Right lobe of liver (tissue), 6 donors: ENCODE measurements at regions not wholly inside any gene's neighbourhood (a gene's known extent, or its start where the extent isn't known, plus 50 kb on each side); places are given as distances from the start of the nearest gene placed in this dataset.

ENCODE experiments used
- ATAC-seq, 4 donors: fragments of 200-7000 bp; cut with Tn5 transposase; one replicate each; pipeline ENCODE4 v1.9.1; 2020; ENCODE audit warnings: mild to moderate bottlenecking in 4 of 4, moderate library complexity in 4 of 4
- DNase-seq, 3 donors: peaks; one replicate each; pipeline ENCODE4 v3.0.0-alpha.2; 2020
- H3K27ac ChIP-seq, 3 donors: fragments of 200-600 bp; one replicate each; pipeline ENCODE4 v1.8.0; 2022
- H3K27me3 ChIP-seq, 2 donors: fragments of 200-600 bp; one replicate each; pipeline ENCODE4 v1.8.0; 2022
- H3K36me3 ChIP-seq, 4 donors: fragments of 200-600 bp; sonication (generic) in 1 of 4; one replicate each; pipeline versions ENCODE4 v1.5.1 to v1.8.0; 2017 to 2022; ENCODE audit warnings: control low read depth in 1 of 4
- H3K4me1 ChIP-seq, 4 donors: fragments of 200-600 bp; sonication (generic) in 1 of 4; one replicate each; pipeline versions ENCODE4 v1.5.1 to v1.8.0; 2017 to 2022; ENCODE audit warnings: control low read depth in 1 of 4
- H3K4me3 ChIP-seq, 3 donors: fragments of 200-600 bp; one replicate each; pipeline ENCODE4 v1.8.0; 2022
- H3K9me3 ChIP-seq, 4 donors: fragments of 200-600 bp; sonication (generic) in 1 of 4; one replicate each; pipeline versions ENCODE4 v1.5.1 to v1.8.0; 2017 to 2022; ENCODE audit warnings: control low read depth in 1 of 4
- POLR2A ChIP-seq: fragments of 450-650 bp; IDR thresholded peaks from one replicate; pipeline ENCODE4 v1.6.1; 2017; ENCODE audit warnings: antibody characterized with exemption, mild to moderate bottlenecking
- WGBS: methylation state at CpG from one replicate; pipeline ENCODE4 v1.1.6; 2018; ENCODE audit warnings: low coverage, low lambda C conversion rate; ENCODE audit not compliant: insufficient coverage; ENCODE audit errors: missing lambda C conversion rate; 5-methylcytosine and 5-hydroxymethylcytosine counted together
- intact Hi-C, 2 donors: fragments of 100-400 bp; cut with DNase I; formaldehyde crosslinking; loops; one replicate each; pipeline versions ENCODE4 v1.11.2 to v1.14.1; 2022
- TF ChIP-seq, protein P1 (sequence below), 4 donors: fragments of 200-600 bp in 3 of 4; fragments of 450-650 bp in 1 of 4; IDR thresholded peaks; one replicate each; pipeline versions ENCODE4 v1.5.1 to v1.8.0; 2016 to 2022; ENCODE audit warnings: antibody characterized with exemption in 4 of 4, mild to moderate bottlenecking in 2 of 4
- donor health status: DM: no; HTN: yes; CAD: no.
- donor health status: DM: no; HTN: no; CAD: no.
- donor health status: DM: no; HTN: no; CAD: no.
- donor health status: DM: no; HTN: yes; CAD: no.
- donor health status: DM: no; HTN: yes; CAD: no.

DNA sequence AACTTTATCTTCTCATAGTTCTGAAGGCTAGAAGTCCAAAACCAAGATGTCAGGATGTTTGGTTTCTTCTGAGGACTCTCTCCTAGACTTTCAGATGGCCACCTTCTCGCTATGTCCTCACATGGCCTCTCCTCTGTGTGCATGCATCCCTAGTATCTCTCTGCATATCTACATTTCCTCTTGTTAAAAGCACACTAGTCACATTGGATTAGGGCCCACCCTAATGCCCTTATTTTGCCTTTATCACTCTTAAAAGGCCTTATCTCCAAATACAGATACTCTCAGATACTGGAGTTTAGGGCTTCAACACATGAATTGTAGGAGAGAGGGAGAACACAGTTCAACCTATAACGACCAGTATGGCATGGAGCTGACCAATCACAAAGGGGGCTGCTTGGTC, 151.7 kb downstream of the PRELID2 start:
- DNase-seq = no peak
- intact Hi-C loops = no loop called here
- H3K4me3 ChIP-seq = no peak overlapping the region
- peaks cover 0 to 8% (median 3%) of the 10 kb centered on the region in 4 donors for H3K4me1 ChIP-seq
- H3K36me3 ChIP-seq = no peaks in the 10 kb centered on the region
- no peak overlapping the region for H3K27ac ChIP-seq
- ATAC-seq = no peak
- 66% methylated on average over 2 of the region's 2 CpGs for WGBS
- no peaks in the 10 kb centered on the region for H3K27me3 ChIP-seq
- no peaks in the 10 kb centered on the region for H3K9me3 ChIP-seq
- no peak for TF ChIP-seq POLR2A
- TF ChIP-seq, protein P1, sequence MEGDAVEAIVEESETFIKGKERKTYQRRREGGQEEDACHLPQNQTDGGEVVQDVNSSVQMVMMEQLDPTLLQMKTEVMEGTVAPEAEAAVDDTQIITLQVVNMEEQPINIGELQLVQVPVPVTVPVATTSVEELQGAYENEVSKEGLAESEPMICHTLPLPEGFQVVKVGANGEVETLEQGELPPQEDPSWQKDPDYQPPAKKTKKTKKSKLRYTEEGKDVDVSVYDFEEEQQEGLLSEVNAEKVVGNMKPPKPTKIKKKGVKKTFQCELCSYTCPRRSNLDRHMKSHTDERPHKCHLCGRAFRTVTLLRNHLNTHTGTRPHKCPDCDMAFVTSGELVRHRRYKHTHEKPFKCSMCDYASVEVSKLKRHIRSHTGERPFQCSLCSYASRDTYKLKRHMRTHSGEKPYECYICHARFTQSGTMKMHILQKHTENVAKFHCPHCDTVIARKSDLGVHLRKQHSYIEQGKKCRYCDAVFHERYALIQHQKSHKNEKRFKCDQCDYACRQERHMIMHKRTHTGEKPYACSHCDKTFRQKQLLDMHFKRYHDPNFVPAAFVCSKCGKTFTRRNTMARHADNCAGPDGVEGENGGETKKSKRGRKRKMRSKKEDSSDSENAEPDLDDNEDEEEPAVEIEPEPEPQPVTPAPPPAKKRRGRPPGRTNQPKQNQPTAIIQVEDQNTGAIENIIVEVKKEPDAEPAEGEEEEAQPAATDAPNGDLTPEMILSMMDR (IDR thresholded peaks at IDR 0.05) = no peak

DNA sequence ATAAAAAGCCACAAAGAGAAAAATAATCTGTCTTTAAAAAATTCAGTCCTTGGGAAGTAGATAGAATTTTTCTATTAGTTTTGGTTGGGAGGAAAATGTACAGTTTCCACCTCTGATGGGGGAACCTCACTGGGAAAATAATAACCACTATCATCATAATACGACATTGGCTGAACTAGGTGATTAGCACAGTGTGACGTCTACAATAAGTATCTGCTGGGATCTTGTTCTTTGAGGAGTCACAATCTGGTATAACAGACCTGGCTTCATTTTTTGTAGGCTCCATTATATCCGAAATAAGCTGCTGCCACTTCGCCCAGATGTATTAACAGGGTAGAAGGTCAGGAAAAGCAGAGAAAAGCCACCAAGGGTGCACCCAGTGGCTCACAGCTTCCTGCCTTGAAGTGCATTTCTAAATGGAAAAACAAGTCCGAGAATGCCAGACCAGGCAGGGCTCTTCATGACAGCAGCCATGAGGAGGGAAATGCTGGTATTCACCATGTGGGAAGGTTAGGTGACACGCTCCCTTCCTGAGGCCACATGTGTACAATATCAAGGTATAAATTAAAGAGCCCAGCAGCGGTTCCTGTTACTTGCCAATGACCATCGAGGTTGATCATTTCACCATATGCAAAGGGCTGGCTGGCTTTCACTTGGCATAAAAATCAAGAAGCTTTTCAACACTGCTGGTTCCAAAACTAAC, 152.8 kb downstream of the PRELID2 start:
- no peaks in the 10 kb centered on the region for H3K36me3 ChIP-seq
- H3K4me3 ChIP-seq = no peak overlapping the region
- TF ChIP-seq, protein P1 (IDR thresholded peaks at IDR 0.05) = no peak
- H3K27me3 ChIP-seq = no peaks in the 10 kb centered on the region
- no peak overlapping the region for H3K27ac ChIP-seq
- peaks cover 0 to 8% (median 3%) of the 10 kb centered on the region in 4 donors for H3K4me1 ChIP-seq
- DNase-seq (no peak), ATAC-seq (no peak)
- WGBS = 85% methylated on average over 8 of the region's 8 CpGs
- H3K9me3 ChIP-seq = no peaks in the 10 kb centered on the region
- intact Hi-C loops = no loop called here

- Histone ChIP-seq H3K27ac (no peak overlapping the region), H3K27me3 (no peaks in the 10 kb centered on the region), H3K4me1 (peaks cover 0 to 8% (median 3%) of the 10 kb centered on the region in 4 donors), H3K4me3 (no peak overlapping the region), H3K9me3 (no peaks in the 10 kb centered on the region), H3K36me3 (no peaks in the 10 kb centered on the region)
- ATAC-seq (peak; percentile 95 to 98 (median 97)), DNase-seq (peak in 1 of 3 donors; percentile 54)
- intact Hi-C loops = no loop called here
- no peak for TF ChIP-seq POLR2A
- TF ChIP-seq, protein P1 (IDR thresholded peaks at IDR 0.05) = peak; percentile 75 to 89 (median 80)
These were observed 153.5 kb downstream of the PRELID2 start for GRCh38 chr5:145681686-145682085.

- DNase-seq (no peak), ATAC-seq (peak; percentile 30 to 49 (median 40))
- TF ChIP-seq, protein P1 (IDR thresholded peaks at IDR 0.05) = no peak
- TF ChIP-seq POLR2A = no peak
- H3K4me3 ChIP-seq = no peak overlapping the region
- no peaks in the 10 kb centered on the region for H3K36me3 ChIP-seq
- H3K27ac ChIP-seq = no peak overlapping the region
- H3K27me3 ChIP-seq = no peaks in the 10 kb centered on the region
- intact Hi-C loops = no loop called here
- WGBS = 56% methylated on average over 1 of the region's 1 CpG
- peaks cover 0 to 8% (median 3%) of the 10 kb centered on the region in 4 donors for H3K4me1 ChIP-seq
- no peaks in the 10 kb centered on the region for H3K9me3 ChIP-seq
These were observed 153.9 kb downstream of the PRELID2 start for GRCh38 chr5:145681216-145681615.
